NCI-H2196 treated with DMSO at 0.1 percent for 48 hours (cell line): ENCODE measurements at regions not wholly inside any gene's neighbourhood (a gene's known extent, or its start where the extent isn't known, plus 50 kb on each side); places are given as distances from the start of the nearest gene placed in this dataset.
"Not testable (repeated sequence)": the region's sequence is repeated elsewhere in the genome, so short reads cannot be mapped to it uniquely, and the experiment has no call there.

Experiments
- DNase-seq: peaks from one replicate; lab custom pipeline; 2025; ENCODE audit not compliant: unreplicated experiment; lab: John Stamatoyannopoulos, UW

GRCh38 chr14:28365510-28365909 is 401.1 kb upstream of the FOXG1 start:
- DNase-seq, result no peak

GRCh38 chr14:28373721-28374120 is 392.9 kb upstream of the FOXG1 start:
- DNase-seq, result no peak

- no peak for DNase-seq
Measured at GRCh38 chr14:28375295-28375694, 391.3 kb upstream of the FOXG1 start.

- no peak for DNase-seq
Measured at GRCh38 chr14:28381656-28382055, 384.9 kb upstream of the FOXG1 start.

GRCh38 chr14:28382444-28383190 is 384.0 kb upstream of the FOXG1 start:
- no peak for DNase-seq

GRCh38 chr14:28398506-28398905 is 368.1 kb upstream of the FOXG1 start:
- DNase-seq, result no peak

- DNase-seq, result not testable (repeated sequence)
Measured at GRCh38 chr14:28401705-28402104, 364.9 kb upstream of the FOXG1 start.

GRCh38 chr14:28406196-28406595 is 360.4 kb upstream of the FOXG1 start:
- DNase-seq, result no peak

- no peak for DNase-seq
Measured at GRCh38 chr14:28407031-28407825, 359.4 kb upstream of the FOXG1 start.

- DNase-seq, result no peak
Measured at GRCh38 chr14:28407996-28408395, 358.6 kb upstream of the FOXG1 start.

GRCh38 chr14:28412077-28412476 is 354.5 kb upstream of the FOXG1 start:
- no peak for DNase-seq

GRCh38 chr14:28426960-28427359 is 339.6 kb upstream of the FOXG1 start:
- DNase-seq, result no peak

- DNase-seq, result no peak
Measured at GRCh38 chr14:28436821-28437220, 329.8 kb upstream of the FOXG1 start.

GRCh38 chr14:28461389-28461788 is 305.2 kb upstream of the FOXG1 start:
- no peak for DNase-seq

- no peak for DNase-seq
Measured at GRCh38 chr14:28467611-28468010, 299.0 kb upstream of the FOXG1 start.

GRCh38 chr14:28468191-28469151 is 298.1 kb upstream of the FOXG1 start:
- no peak for DNase-seq

GRCh38 chr14:28482251-28483040 is 284.1 kb upstream of the FOXG1 start:
- DNase-seq, result no peak

GRCh38 chr14:28483506-28483905 is 283.1 kb upstream of the FOXG1 start:
- no peak for DNase-seq

- no peak for DNase-seq
Measured at GRCh38 chr14:28488684-28489083, 277.9 kb upstream of the FOXG1 start.

- no peak for DNase-seq
Measured at GRCh38 chr14:28493516-28493915, 273.1 kb upstream of the FOXG1 start.
